ENCODE measurements at regions not wholly inside any gene's neighbourhood (a gene's known extent, or its start where the extent isn't known, plus 50 kb on each side); places are given as distances from the start of the nearest gene placed in this dataset.

DNA sequence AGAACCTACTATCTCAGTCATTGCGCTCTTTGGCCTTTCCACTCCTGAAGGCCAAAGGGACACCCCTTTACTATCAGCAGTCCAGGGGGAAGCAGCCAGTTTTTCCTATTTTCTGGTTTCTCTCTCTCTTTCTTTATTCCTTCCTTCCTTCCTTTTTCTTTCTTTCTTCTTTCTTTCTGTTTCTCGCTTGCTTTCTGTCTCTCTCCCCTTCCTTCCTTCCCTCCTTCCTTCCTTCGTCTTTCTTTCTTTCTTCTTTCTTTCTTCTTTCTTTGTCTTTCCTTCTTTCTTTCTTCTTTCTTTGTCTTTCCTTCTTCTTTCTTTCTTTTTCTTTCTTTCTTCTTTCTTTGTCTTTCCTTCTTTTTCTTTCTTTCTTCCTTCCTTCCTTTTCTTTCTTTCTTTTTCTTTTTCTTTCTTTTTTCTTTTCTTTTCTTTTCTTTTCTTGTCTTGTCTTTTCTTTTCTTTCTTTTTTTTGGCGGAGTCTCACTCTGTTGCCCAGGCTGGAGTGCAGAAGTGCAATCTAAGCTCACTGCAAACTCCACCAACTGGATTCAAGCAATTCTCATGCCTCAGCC lies 64.9 kb upstream of the OTX2 start:
- no peaks in the 10 kb centered on the region for H3K27me3 ChIP-seq (ENCODE audit: control insufficient read depth in 1 of 2, insufficient read depth in 2 of 2, low read length in 2 of 2)
- peaks cover 0 to 9% of the 10 kb centered on the region in 2 experiments for H3K9me3 ChIP-seq (ENCODE audit: control insufficient read depth in 1 of 2, insufficient read depth in 1 of 2, low read length in 2 of 2)
- Mint-ChIP-seq H3K4me1 (ENCODE audit: low read depth) (no peaks in the 10 kb centered on the region), H3K27me3 (peaks cover 38% of the 10 kb centered on the region), H3K27ac (no peak overlapping the region), H3K4me3 (no peak overlapping the region), H3K9me3 (no peaks in the 10 kb centered on the region), H3K36me3 (ENCODE audit: low read depth) (no peaks in the 10 kb centered on the region)
- DNase-seq (no peak), ATAC-seq (ENCODE audit: poor library complexity) (no peak)
- TF ChIP-seq, protein P1, sequence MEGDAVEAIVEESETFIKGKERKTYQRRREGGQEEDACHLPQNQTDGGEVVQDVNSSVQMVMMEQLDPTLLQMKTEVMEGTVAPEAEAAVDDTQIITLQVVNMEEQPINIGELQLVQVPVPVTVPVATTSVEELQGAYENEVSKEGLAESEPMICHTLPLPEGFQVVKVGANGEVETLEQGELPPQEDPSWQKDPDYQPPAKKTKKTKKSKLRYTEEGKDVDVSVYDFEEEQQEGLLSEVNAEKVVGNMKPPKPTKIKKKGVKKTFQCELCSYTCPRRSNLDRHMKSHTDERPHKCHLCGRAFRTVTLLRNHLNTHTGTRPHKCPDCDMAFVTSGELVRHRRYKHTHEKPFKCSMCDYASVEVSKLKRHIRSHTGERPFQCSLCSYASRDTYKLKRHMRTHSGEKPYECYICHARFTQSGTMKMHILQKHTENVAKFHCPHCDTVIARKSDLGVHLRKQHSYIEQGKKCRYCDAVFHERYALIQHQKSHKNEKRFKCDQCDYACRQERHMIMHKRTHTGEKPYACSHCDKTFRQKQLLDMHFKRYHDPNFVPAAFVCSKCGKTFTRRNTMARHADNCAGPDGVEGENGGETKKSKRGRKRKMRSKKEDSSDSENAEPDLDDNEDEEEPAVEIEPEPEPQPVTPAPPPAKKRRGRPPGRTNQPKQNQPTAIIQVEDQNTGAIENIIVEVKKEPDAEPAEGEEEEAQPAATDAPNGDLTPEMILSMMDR (IDR thresholded peaks at IDR 0.05): no peak
- H3K4me1 ChIP-seq (ENCODE audit: insufficient read depth, low read length): no peaks in the 10 kb centered on the region
- no peak overlapping the region for H3K27ac ChIP-seq (ENCODE audit: low read depth in 1 of 2, low read length in 2 of 2)
- intact Hi-C loops (cut with DNase I, micrococcal nuclease): no loop called here
- no peak overlapping the region for H3K4me3 ChIP-seq (ENCODE audit: low read length)
- H3K36me3 ChIP-seq (ENCODE audit: insufficient read depth, low read length): no peaks in the 10 kb centered on the region
- CTCF ChIA-PET: no interaction called here
- POLR2A ChIA-PET: interaction anchor here (0.6 kb wide), 1 partner anchor 251 kb away, joined by 3 read pairs; no protein-coding TSS in a partner anchor

DNA sequence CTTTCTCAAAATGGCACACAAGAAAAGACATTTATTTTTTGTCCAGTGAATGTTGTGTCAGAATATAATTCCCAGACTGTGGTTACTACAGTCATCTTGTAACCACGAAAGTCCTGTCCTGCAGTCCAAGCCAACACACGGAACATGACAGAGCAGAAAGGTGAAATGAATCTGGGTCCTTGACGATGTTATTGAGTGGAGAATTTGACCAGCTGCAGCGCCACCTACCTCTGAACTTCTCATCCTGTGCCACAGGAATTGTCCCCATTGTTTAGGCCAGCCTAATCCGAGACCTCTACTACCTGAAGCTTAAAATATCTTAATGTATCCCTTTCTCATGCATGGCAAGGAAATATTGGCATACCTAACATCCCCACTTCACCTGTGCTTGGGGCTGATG lies 64.1 kb upstream of the OTX2 start:
- Mint-ChIP-seq H3K9me3 (no peaks in the 10 kb centered on the region), H3K27ac (no peak overlapping the region), H3K4me3 (no peak overlapping the region), H3K36me3 (ENCODE audit: low read depth) (no peaks in the 10 kb centered on the region), H3K27me3 (peaks cover 33% of the 10 kb centered on the region), H3K4me1 (ENCODE audit: low read depth) (no peaks in the 10 kb centered on the region)
- TF ChIP-seq, protein P1 (IDR thresholded peaks at IDR 0.05): no peak
- DNase-seq (no peak), ATAC-seq (ENCODE audit: poor library complexity) (no peak)
- Histone ChIP-seq H3K27ac (ENCODE audit: low read depth in 1 of 2, low read length in 2 of 2) (no peak overlapping the region), H3K4me1 (ENCODE audit: insufficient read depth, low read length) (no peaks in the 10 kb centered on the region), H3K36me3 (ENCODE audit: insufficient read depth, low read length) (no peaks in the 10 kb centered on the region), H3K27me3 (ENCODE audit: control insufficient read depth in 1 of 2, insufficient read depth in 2 of 2, low read length in 2 of 2) (no peaks in the 10 kb centered on the region), H3K9me3 (ENCODE audit: control insufficient read depth in 1 of 2, insufficient read depth in 1 of 2, low read length in 2 of 2) (peaks cover 0 to 9% of the 10 kb centered on the region in 2 experiments), H3K4me3 (ENCODE audit: low read length) (no peak overlapping the region)
- ChIA-PET CTCF (no interaction called here), POLR2A (no interaction called here)
- intact Hi-C loops (cut with DNase I, micrococcal nuclease): no loop called here

DNA sequence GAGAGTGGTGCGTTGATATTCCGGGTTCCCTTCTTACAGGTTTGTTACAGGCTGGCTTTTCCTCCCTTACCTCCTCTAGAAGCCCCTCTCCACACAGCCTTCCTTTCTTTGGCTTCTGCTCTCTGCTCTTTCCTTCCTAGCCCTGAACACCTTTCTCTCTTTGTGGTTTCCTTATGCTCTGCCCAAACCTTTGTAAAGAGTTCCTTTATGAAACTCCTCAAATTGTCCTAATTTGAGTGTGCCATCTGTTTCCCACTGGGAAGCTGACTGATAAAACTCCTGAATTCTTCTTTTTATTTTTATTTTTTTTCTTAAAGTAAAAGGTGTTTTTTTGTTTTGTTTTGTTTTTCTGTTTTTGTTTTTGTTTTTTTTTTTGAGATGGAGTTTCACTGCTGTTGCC lies 60.1 kb upstream of the OTX2 start:
- no peaks in the 10 kb centered on the region for H3K9me3 Mint-ChIP-seq
- Histone ChIP-seq H3K36me3 (ENCODE audit: insufficient read depth, low read length) (no peaks in the 10 kb centered on the region), H3K27ac (ENCODE audit: low read depth in 1 of 2, low read length in 2 of 2) (no peak overlapping the region), H3K4me3 (ENCODE audit: low read length) (no peak overlapping the region), H3K4me1 (ENCODE audit: insufficient read depth, low read length) (no peaks in the 10 kb centered on the region), H3K27me3 (ENCODE audit: control insufficient read depth in 1 of 2, insufficient read depth in 2 of 2, low read length in 2 of 2) (no peaks in the 10 kb centered on the region), H3K9me3 (ENCODE audit: control insufficient read depth in 1 of 2, insufficient read depth in 1 of 2, low read length in 2 of 2) (peaks cover 0 to 4% of the 10 kb centered on the region in 2 experiments)
- no peaks in the 10 kb centered on the region for H3K36me3 Mint-ChIP-seq (ENCODE audit: low read depth)
- no peak overlapping the region for H3K27ac Mint-ChIP-seq
- H3K4me1 Mint-ChIP-seq (ENCODE audit: low read depth): no peaks in the 10 kb centered on the region
- H3K4me3 Mint-ChIP-seq: no peak overlapping the region
- TF ChIP-seq, protein P1 (IDR thresholded peaks at IDR 0.05): no peak
- intact Hi-C loops (cut with DNase I, micrococcal nuclease): no loop called here
- DNase-seq (no peak), ATAC-seq (ENCODE audit: poor library complexity) (no peak)
- POLR2A ChIA-PET: no interaction called here
- H3K27me3 Mint-ChIP-seq: peaks cover 13% of the 10 kb centered on the region
- CTCF ChIA-PET: no interaction called here

Measured in CD4-positive, alpha-beta T cell (primary cell).